ENCODE measurements at regions not wholly inside any gene's neighbourhood (a gene's known extent, or its start where the extent isn't known, plus 50 kb on each side); places are given as distances from the start of the nearest gene placed in this dataset.

GRCh38 chr10:9505546-9505945, 1451.1 kb downstream of the GATA3 start:
- no peak overlapping the region for H3K4me3 ChIP-seq (ENCODE audit: low read depth, low read length)
- TF ChIP-seq CTCF (IDR thresholded peaks at IDR 0.05; ENCODE audit: borderline replicate concordance, insufficient read depth, low read depth, low read length) = no peak

GRCh38 chr10:9508606-9509005, 1454.1 kb downstream of the GATA3 start:
- TF ChIP-seq CTCF (IDR thresholded peaks at IDR 0.05; ENCODE audit: borderline replicate concordance, insufficient read depth, low read depth, low read length) = no peak

GRCh38 chr10:9510626-9511025, 1456.1 kb downstream of the GATA3 start:
- no peak for TF ChIP-seq CTCF (IDR thresholded peaks at IDR 0.05; ENCODE audit: borderline replicate concordance, insufficient read depth, low read depth, low read length)
- H3K4me3 ChIP-seq (ENCODE audit: low read depth, low read length) = no peak overlapping the region

More at GRCh38 chr10:9508606-9509005, 1454.1 kb downstream of the GATA3 start:
- no peak overlapping the region for H3K4me3 ChIP-seq (ENCODE audit: low read depth, low read length)

- H3K4me3 ChIP-seq (ENCODE audit: low read depth, low read length) = no peak overlapping the region
- TF ChIP-seq CTCF (IDR thresholded peaks at IDR 0.05; ENCODE audit: borderline replicate concordance, insufficient read depth, low read depth, low read length) = no peak
Measured at GRCh38 chr10:9515922-9516321, 1461.4 kb downstream of the GATA3 start.

- no peak for TF ChIP-seq CTCF (IDR thresholded peaks at IDR 0.05; ENCODE audit: borderline replicate concordance, insufficient read depth, low read depth, low read length)
- no peak overlapping the region for H3K4me3 ChIP-seq (ENCODE audit: low read depth, low read length)
Measured at GRCh38 chr10:9535744-9536143, 1481.3 kb downstream of the GATA3 start.

GRCh38 chr10:9545073-9545472, 1472.6 kb upstream of the CELF2 start:
- H3K4me3 ChIP-seq (ENCODE audit: low read depth, low read length) = no peak overlapping the region
- no peak for TF ChIP-seq CTCF (IDR thresholded peaks at IDR 0.05; ENCODE audit: borderline replicate concordance, insufficient read depth, low read depth, low read length)

- no peak overlapping the region for H3K4me3 ChIP-seq (ENCODE audit: low read depth, low read length)
- TF ChIP-seq CTCF (IDR thresholded peaks at IDR 0.05; ENCODE audit: borderline replicate concordance, insufficient read depth, low read depth, low read length) = no peak
Measured at GRCh38 chr10:9547936-9548904, 1469.5 kb upstream of the CELF2 start.

All from GM12875 (cell line).